ENCODE measurements at regions not wholly inside any gene's neighbourhood (a gene's known extent, or its start where the extent isn't known, plus 50 kb on each side); places are given as distances from the start of the nearest gene placed in this dataset.

GRCh38 chr11:13094930-13095687 is 86.0 kb downstream of the RASSF10 start:
- BruUV-seq (replicated peaks) = no TSS peak
- TF ChIP-seq, protein P1, sequence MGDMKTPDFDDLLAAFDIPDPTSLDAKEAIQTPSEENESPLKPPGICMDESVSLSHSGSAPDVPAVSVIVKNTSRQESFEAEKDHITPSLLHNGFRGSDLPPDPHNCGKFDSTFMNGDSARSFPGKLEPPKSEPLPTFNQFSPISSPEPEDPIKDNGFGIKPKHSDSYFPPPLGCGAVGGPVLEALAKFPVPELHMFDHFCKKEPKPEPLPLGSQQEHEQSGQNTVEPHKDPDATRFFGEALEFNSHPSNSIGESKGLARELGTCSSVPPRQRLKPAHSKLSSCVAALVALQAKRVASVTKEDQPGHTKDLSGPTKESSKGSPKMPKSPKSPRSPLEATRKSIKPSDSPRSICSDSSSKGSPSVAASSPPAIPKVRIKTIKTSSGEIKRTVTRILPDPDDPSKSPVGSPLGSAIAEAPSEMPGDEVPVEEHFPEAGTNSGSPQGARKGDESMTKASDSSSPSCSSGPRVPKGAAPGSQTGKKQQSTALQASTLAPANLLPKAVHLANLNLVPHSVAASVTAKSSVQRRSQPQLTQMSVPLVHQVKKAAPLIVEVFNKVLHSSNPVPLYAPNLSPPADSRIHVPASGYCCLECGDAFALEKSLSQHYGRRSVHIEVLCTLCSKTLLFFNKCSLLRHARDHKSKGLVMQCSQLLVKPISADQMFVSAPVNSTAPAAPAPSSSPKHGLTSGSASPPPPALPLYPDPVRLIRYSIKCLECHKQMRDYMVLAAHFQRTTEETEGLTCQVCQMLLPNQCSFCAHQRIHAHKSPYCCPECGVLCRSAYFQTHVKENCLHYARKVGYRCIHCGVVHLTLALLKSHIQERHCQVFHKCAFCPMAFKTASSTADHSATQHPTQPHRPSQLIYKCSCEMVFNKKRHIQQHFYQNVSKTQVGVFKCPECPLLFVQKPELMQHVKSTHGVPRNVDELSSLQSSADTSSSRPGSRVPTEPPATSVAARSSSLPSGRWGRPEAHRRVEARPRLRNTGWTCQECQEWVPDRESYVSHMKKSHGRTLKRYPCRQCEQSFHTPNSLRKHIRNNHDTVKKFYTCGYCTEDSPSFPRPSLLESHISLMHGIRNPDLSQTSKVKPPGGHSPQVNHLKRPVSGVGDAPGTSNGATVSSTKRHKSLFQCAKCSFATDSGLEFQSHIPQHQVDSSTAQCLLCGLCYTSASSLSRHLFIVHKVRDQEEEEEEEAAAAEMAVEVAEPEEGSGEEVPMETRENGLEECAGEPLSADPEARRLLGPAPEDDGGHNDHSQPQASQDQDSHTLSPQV (IDR thresholded peaks at IDR 0.05) = peak; percentile 62
- no peak for TF ChIP-seq FUS (optimal IDR thresholded peaks at IDR 0.05; ENCODE audit: low read depth, low read length)
- TF ChIP-seq C11orf30 (IDR thresholded peaks at IDR 0.05; ENCODE audit: low read depth) = peak; percentile 16; the same call in 1 of the 2 replicates
- peak; percentile 58; the same call in 1 of the 2 replicates for TF ChIP-seq L3MBTL2 (IDR thresholded peaks at IDR 0.05)
- TF ChIP-seq MAFK (IDR thresholded peaks at IDR 0.05; ENCODE audit: low read length) = peak; percentile 10; the same call in 1 of the 2 replicates
- TF ChIP-seq ZNF316 (IDR thresholded peaks at IDR 0.05) = peak; percentile 54
- no peak for TF ChIP-seq RNF219 (CRISPR knock-in tag; IDR thresholded peaks at IDR 0.05)

More at GRCh38 chr11:13094930-13095687, 86.0 kb downstream of the RASSF10 start:
- Histone ChIP-seq H3K79me2 (ENCODE audit: control insufficient read depth, insufficient read depth, low read length) (no peaks in the 10 kb centered on the region), H2AFZ (ENCODE audit: low read depth, low read length) (peak overlapping the region; percentile 93), H3K9me3 (replicated peaks; ENCODE audit: control insufficient read depth, insufficient read depth, low read depth, low read length) (peaks cover 11% of the 10 kb centered on the region; the same call in 1 of the 2 replicates), H3K36me3 (ENCODE audit: control insufficient read depth, insufficient read depth, low read length) (0 out of 3 replicates have a peak, but pooled peaks cover 3% of the 10 kb centered on the region), H3K27ac (ENCODE audit: extremely low read depth, low read depth, low read length) (no peak overlapping the region), H3K4me1 (replicated peaks in 1 of 2; ENCODE audit: control insufficient read depth in 2 of 2, insufficient read depth in 2 of 2, low read length in 2 of 2) (peaks cover 4 to 17% of the 10 kb centered on the region in 2 experiments; a peak in 3 of 5 replicates), H3K9ac (ENCODE audit: insufficient read depth in 1 of 2, low read depth in 2 of 2, low read length in 2 of 2) (no peak overlapping the region), H3K4me2 (ENCODE audit: insufficient read depth, low read length) (no peak overlapping the region), H3K4me3 (no peak overlapping the region), H3K9me1 (ENCODE audit: control insufficient read depth, insufficient read depth, low read length) (no peaks in the 10 kb centered on the region), H3K27me3 (ENCODE audit: control insufficient read depth in 2 of 2, insufficient read depth in 2 of 2, low read length in 2 of 2) (no peaks in the 10 kb centered on the region), H4K20me1 (replicated peaks; ENCODE audit: control insufficient read depth, insufficient read depth, low read length) (no peaks in the 10 kb centered on the region)
- ChIA-PET CTCF (ENCODE audit: low intra/inter-chr PET ratio) (no interaction called here), POLR2A (interaction anchor here (2.9 kb wide), 1 partner anchor 10 kb away, joined by 9 read pairs; no protein-coding TSS in a partner anchor)
- no peak for ATAC-seq
- WGBS (ENCODE audit: insufficient coverage, low coverage, missing lambda C conversion rate) = 24% methylated on average over 6 of the region's 6 CpGs
- DNase-seq (ENCODE audit: extremely low read depth in 1 of 4, low spot score in 3 of 4) = peak in 1 of 4 experiments; percentile 25
- FAIRE-seq = no peak
- intact Hi-C loops (cut with micrococcal nuclease) = no loop called here
- in situ Hi-C loops (cut with MboI) = no loop called here
